K562 (cell line): ENCODE measurements at regions not wholly inside any gene's neighbourhood (a gene's known extent, or its start where the extent isn't known, plus 50 kb on each side); places are given as distances from the start of the nearest gene placed in this dataset.

Experiments used
- ATAC-seq: fragments of 200-7000 bp; cut with Tn5 transposase; 3 replicates; pipeline ENCODE4 v1.9.1; 2020; ENCODE audit warnings: moderate library complexity
- BruUV-seq: library from RNA; stranded (reverse); fragments of 400-500 nt; replicated peaks from 2 replicates; lab custom pipeline; 2021; lab: Mats Ljungman, UMichigan
- CTCF ChIA-PET: fragments of 300-600 bp; formaldehyde crosslinking; extraction: SDS; loops from one replicate; lab custom pipeline; 2021; ENCODE audit warnings: low intra/inter-chr PET ratio; lab: Yijun Ruan, JAX
- POLR2A ChIA-PET: fragments of 300-600, 350-650 bp; sonication (Branson Sonifier 250); formaldehyde crosslinking; extraction: SDS; loops from one replicate; lab custom pipeline; 2021; ENCODE audit warnings: antibody characterized with exemption, inconsistent platforms; lab: Yijun Ruan, JAX
- DNase-seq, 4 experiments: peaks; one replicate each; pipeline versions ENCODE4 v3.0.0 to v3.0.0-alpha.2; 2011 to 2018; ENCODE audit warnings: low spot score in 3 of 4, mixed read lengths in 3 of 4; ENCODE audit errors: extremely low read depth in 1 of 4
- FAIRE-seq: peaks from 2 replicates; lab custom pipeline; 2011; peaks lifted over from hg19 to GRCh38; lab: Jason Lieb, UNC
- H2AFZ ChIP-seq: 2 replicates; pipeline ENCODE4 v1.6.0; 2011; ENCODE audit warnings: low read depth, low read length, control low read depth, inconsistent platforms
- H3K27ac ChIP-seq: fragments of 200-600 bp; 3 replicates; pipeline ENCODE4 v1.8.0; 2011; ENCODE audit warnings: low read depth, mild to moderate bottlenecking, control low read depth, inconsistent platforms, low read length, moderate library complexity, mixed read lengths; ENCODE audit errors: extremely low read depth
- H3K27me3 ChIP-seq, 2 experiments: fragments of 300-600 bp in 1 of 2; 2 replicates in 1 of 2; 3 replicates in 1 of 2; pipeline versions ENCODE4 v1.6.0 to v1.8.0; 2011; ENCODE audit warnings: inconsistent platforms in 2 of 2, low read length in 2 of 2, mild to moderate bottlenecking in 1 of 2, mixed read lengths in 1 of 2, moderate library complexity in 1 of 2; ENCODE audit not compliant: control insufficient read depth in 2 of 2, insufficient read depth in 2 of 2
- H3K36me3 ChIP-seq: fragments of 300-600 bp; 3 replicates; pipeline ENCODE4 v1.8.0; 2011; ENCODE audit warnings: mild to moderate bottlenecking, low read length, inconsistent platforms; ENCODE audit not compliant: control insufficient read depth, insufficient read depth
- H3K4me1 ChIP-seq, 2 experiments: fragments of 200-600 bp in 1 of 2; replicated peaks in 1 of 2; 2 replicates in 1 of 2; 3 replicates in 1 of 2; pipeline versions ENCODE4 v1.5.1 to v1.8.0; 2011; ENCODE audit warnings: inconsistent platforms in 2 of 2, low read length in 2 of 2, mild to moderate bottlenecking in 1 of 2, mixed read lengths in 1 of 2, moderate library complexity in 1 of 2; ENCODE audit not compliant: control insufficient read depth in 2 of 2, insufficient read depth in 2 of 2
- H3K4me2 ChIP-seq: 2 replicates; pipeline ENCODE4 v1.6.1; 2011; ENCODE audit warnings: low read length, control low read depth, inconsistent platforms, mixed read lengths; ENCODE audit not compliant: insufficient read depth
- H3K4me3 ChIP-seq: fragments of 200-600 bp; sonication (generic), shearing (Covaris generic); 2 replicates; pipeline ENCODE4 v1.5.1; 2016; ENCODE audit warnings: control low read depth, inconsistent platforms
- H3K79me2 ChIP-seq: fragments of 200-600 bp; 3 replicates; pipeline ENCODE4 v1.8.0; 2011; ENCODE audit warnings: low read length, inconsistent platforms; ENCODE audit not compliant: control insufficient read depth, insufficient read depth
- H3K9ac ChIP-seq, 2 experiments: 2 replicates each; pipeline versions ENCODE4 v1.6.0 to v1.6.1; 2011; ENCODE audit warnings: low read depth in 2 of 2, low read length in 2 of 2, control low read depth in 1 of 2, inconsistent platforms in 1 of 2, mild to moderate bottlenecking in 1 of 2, mixed read lengths in 1 of 2; ENCODE audit not compliant: insufficient read depth in 1 of 2
- H3K9me1 ChIP-seq: one replicate; pipeline ENCODE4 v1.6.0; 2011; ENCODE audit warnings: inconsistent platforms, mild to moderate bottlenecking, low read length, moderate library complexity; ENCODE audit not compliant: control insufficient read depth, insufficient read depth
- H3K9me3 ChIP-seq: replicated peaks from 2 replicates; pipeline ENCODE4 v1.5.1; 2011; ENCODE audit warnings: low read depth, low read length, inconsistent platforms; ENCODE audit not compliant: control insufficient read depth, insufficient read depth
- H4K20me1 ChIP-seq: replicated peaks from 2 replicates; pipeline ENCODE4 v1.6.1; 2011; ENCODE audit warnings: low read length, inconsistent platforms, mixed read lengths; ENCODE audit not compliant: control insufficient read depth, insufficient read depth
- EHMT2 ChIP-seq: fragments of 450-650 bp; IDR thresholded peaks from 2 replicates; pipeline ENCODE4 v1.6.1; 2018; ENCODE audit warnings: antibody characterized with exemption
- GTF3C2 ChIP-seq: IDR thresholded peaks from 3 replicates; pipeline ENCODE4 v1.6.1; 2011; ENCODE audit warnings: borderline replicate concordance, mild to moderate bottlenecking, moderate library complexity; ENCODE audit not compliant: insufficient read length; ENCODE audit errors: extremely low read depth
- NR2C1 ChIP-seq, 2 experiments: fragments of 450-650 bp; IDR thresholded peaks; 2 replicates each; pipeline ENCODE4 v1.6.1; 2017; ENCODE audit warnings: mild to moderate bottlenecking in 2 of 2, antibody characterized with exemption in 1 of 2, inconsistent platforms in 1 of 2, missing compliant biosample characterization in 1 of 2, missing genetic modification characterization in 1 of 2
- RFX7 ChIP-seq: fragments of 250-450 bp; sonication (Bioruptor Pico); IDR thresholded peaks from 2 replicates; pipeline ENCODE4 v1.5.1; 2021; ENCODE audit warnings: mild to moderate bottlenecking
- SMARCA5 ChIP-seq: fragments of 450-650 bp; IDR thresholded peaks from 2 replicates; pipeline ENCODE4 v1.6.1; 2016
- WHSC1 ChIP-seq: IDR thresholded peaks from one replicate; pipeline ENCODE4 v1.6.1; 2012; ENCODE audit warnings: low read length, control low read depth, inconsistent platforms
- ZNF583 ChIP-seq: fragments of 250-450 bp; sonication (Bioruptor Pico); IDR thresholded peaks from 2 replicates; pipeline ENCODE4 v1.4.0; 2020
- WGBS: fragments of 100-300 bp; shearing (Covaris generic); methylation state at CpG from one replicate; pipeline ENCODE4 v1.1.6; 2016; ENCODE audit warnings: low coverage, mixed read lengths; ENCODE audit not compliant: insufficient coverage; ENCODE audit errors: missing lambda C conversion rate; 5-methylcytosine and 5-hydroxymethylcytosine counted together
- in situ Hi-C: fragments of 300-500 bp; cut with MboI; formaldehyde crosslinking; loops from 4 replicates; pipeline ENCODE4 v1.15.0; 2018; ENCODE audit warnings: inconsistent platforms, mixed read lengths
- intact Hi-C: fragments of 100-400 bp; cut with micrococcal nuclease; formaldehyde crosslinking; loops from 2 replicates; pipeline ENCODE4 v1.14.2; 2022

DNA sequence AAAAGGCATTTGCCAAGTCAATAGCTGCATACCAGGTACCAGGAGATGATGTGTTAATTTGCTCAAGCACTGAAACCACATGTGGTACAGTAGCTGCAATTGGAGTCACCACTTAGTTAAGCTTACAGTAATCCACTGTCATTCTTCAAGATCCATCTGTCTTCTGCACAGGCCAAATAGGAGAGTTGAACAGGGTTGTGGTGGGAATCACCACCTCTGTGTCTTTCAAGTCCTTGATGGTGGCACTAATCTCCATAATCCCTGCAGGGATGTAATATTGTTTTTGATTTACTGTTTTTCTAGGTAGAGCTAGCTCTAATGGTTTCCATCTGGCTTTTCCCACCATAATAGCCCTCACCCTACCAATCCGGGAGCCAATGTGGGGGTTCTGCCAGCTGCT, 91.9 kb downstream of the FCRL5 start:
- no peaks in the 10 kb centered on the region for H3K79me2 ChIP-seq
- H3K9ac ChIP-seq: no peak overlapping the region
- no peaks in the 10 kb centered on the region for H3K9me1 ChIP-seq
- H3K4me2 ChIP-seq: no peak overlapping the region
- no peaks in the 10 kb centered on the region for H3K36me3 ChIP-seq
- DNase-seq (no peak), FAIRE-seq (no peak), ATAC-seq (no peak)
- no peak overlapping the region for H3K27ac ChIP-seq
- no peaks in the 10 kb centered on the region for H4K20me1 ChIP-seq
- H3K4me1 ChIP-seq: no peaks in the 10 kb centered on the region
- no peak overlapping the region for H2AFZ ChIP-seq
- intact Hi-C loops: no loop called here
- WGBS: 0% methylated on average over 1 of the region's 1 CpG
- no peaks in the 10 kb centered on the region for H3K9me3 ChIP-seq
- no peaks in the 10 kb centered on the region for H3K27me3 ChIP-seq
- no TSS peak for BruUV-seq
- H3K4me3 ChIP-seq: no peak overlapping the region
- in situ Hi-C loops: no loop called here
- CTCF ChIA-PET: no interaction called here
- POLR2A ChIA-PET: interaction anchor here (0.7 to 1.3 kb wide), 3 partner anchors 11 to 1101 kb away, joined by 3 read pairs; no protein-coding TSS in a partner anchor
- TF ChIP-seq SMARCA5 (no peak), WHSC1 (no peak), RFX7 (no peak), GTF3C2 (no peak), ZNF583 (CRISPR knock-in tag) (no peak), NR2C1 (IDR thresholded peaks at IDR 0.05) (no peak), NR2C1 (tag; IDR thresholded peaks at IDR 0.05) (no peak), EHMT2 (no peak)
